ENCODE measurements at regions not wholly inside any gene's neighbourhood (a gene's known extent, or its start where the extent isn't known, plus 50 kb on each side); places are given as distances from the start of the nearest gene placed in this dataset.

DNA sequence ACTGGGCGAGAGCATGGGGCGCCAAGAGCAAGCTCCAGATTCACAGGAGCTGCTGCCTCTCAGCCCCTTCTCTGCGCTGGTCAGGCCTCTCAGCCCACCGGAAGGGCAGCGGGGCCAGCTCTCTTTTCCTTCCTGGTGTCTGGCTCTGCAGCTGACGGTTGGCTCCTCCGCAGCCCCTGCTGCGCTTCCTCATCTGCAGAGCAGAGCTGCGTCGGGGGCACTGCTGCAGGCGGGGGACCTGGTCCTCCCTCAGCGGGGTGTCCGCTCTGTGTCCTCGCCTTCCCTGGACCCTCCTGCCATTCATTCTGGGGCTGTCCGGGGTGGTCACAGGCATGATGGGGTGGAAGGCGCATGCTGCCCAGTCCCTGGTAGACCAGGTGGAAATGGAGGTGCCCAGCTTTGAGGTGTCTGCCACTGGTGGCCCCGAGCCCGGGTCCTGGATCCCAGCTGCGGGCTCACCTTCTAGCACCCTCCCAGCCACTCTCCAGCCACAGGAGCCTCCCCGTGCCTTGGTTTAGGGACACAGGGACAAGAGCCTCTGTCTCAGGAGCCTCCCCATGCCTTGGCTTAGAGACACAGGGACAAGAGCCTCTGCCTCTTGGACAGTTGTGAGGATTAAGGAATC lies 84.8 kb downstream of the IRF8 start:
- peaks cover 0 to 6% (median 0%) of the 10 kb centered on the region in 3 donors for H3K27me3 Mint-ChIP-seq (ENCODE audit: low read depth in 3 of 3)
- H3K9me3 Mint-ChIP-seq, result peaks cover 0 to 2% (median 0%) of the 10 kb centered on the region in 7 donors
- H3K9ac ChIP-seq (ENCODE audit: insufficient read depth, low read length, poor library complexity, severe bottlenecking), result peak overlapping the region; percentile 67
- peak; percentile 49 to 85 (median 62) for DNase-seq
- H3K4me3 Mint-ChIP-seq, result peak overlapping the region; percentile 64 to 86
- TF ChIP-seq CTCF (IDR thresholded peaks at IDR 0.05), result no peak
- peaks cover 36% of the 10 kb centered on the region for H3K79me2 ChIP-seq (ENCODE audit: insufficient read depth, low read length)
- no peaks in the 10 kb centered on the region for H3K27me3 ChIP-seq (ENCODE audit: control insufficient read depth in 2 of 2, insufficient read depth in 2 of 2, low read length in 2 of 2)
- H3K4me1 ChIP-seq (ENCODE audit: control insufficient read depth in 1 of 2, insufficient read depth in 2 of 2, low read length in 2 of 2), result peaks cover 88% of the 10 kb centered on the region in 2 donors
- peak overlapping the region; percentile 97 to 99 (median 98) for H3K27ac Mint-ChIP-seq
- no peaks in the 10 kb centered on the region for H3K9me3 ChIP-seq (replicated peaks in 1 of 2; ENCODE audit: control insufficient read depth in 1 of 2, insufficient read depth in 1 of 2, low read length in 2 of 2)
- H3K4me1 Mint-ChIP-seq, result peaks cover 87% of the 10 kb centered on the region
- peak overlapping the region; percentile 66 for H2AFZ ChIP-seq (ENCODE audit: insufficient read depth, low read depth, low read length, poor library complexity, severe bottlenecking)
- WGBS (ENCODE audit: insufficient coverage), result 3% methylated on average over 14 of the region's 20 CpGs
- H3K4me2 ChIP-seq (replicated peaks; ENCODE audit: extremely low read depth, low read length, poor library complexity, severe bottlenecking), result peak overlapping the region; percentile 65
- H4K20me1 ChIP-seq (ENCODE audit: insufficient read depth, low read length), result no peaks in the 10 kb centered on the region
- H3K27ac ChIP-seq (ENCODE audit: low read depth in 1 of 2, low read length in 2 of 2), result peak overlapping the region; percentile 94 to 97
- H3K36me3 ChIP-seq (replicated peaks in 1 of 2; ENCODE audit: control insufficient read depth in 1 of 2, insufficient read depth in 2 of 2, low read length in 2 of 2), result no peaks in the 10 kb centered on the region
- intact Hi-C loops (cut with micrococcal nuclease), result loop anchor here (2.0 to 10.0 kb wide), 5 partner anchors 34 to 81 kb away; no protein-coding TSS in a partner anchor
- H3K4me3 ChIP-seq (replicated peaks in 1 of 3; ENCODE audit: low read depth in 2 of 3, low read length in 3 of 3), result peak overlapping the region in 1 of 3 experiments; percentile 58
- no peaks in the 10 kb centered on the region for H3K36me3 Mint-ChIP-seq

- intact Hi-C loops (cut with micrococcal nuclease), result loop anchor here (5.0 to 10.0 kb wide), 4 partner anchors 33 to 80 kb away; no protein-coding TSS in a partner anchor
- H3K9ac ChIP-seq (ENCODE audit: insufficient read depth, low read length, poor library complexity, severe bottlenecking), result peak overlapping the region; percentile 67
- H3K4me3 ChIP-seq (replicated peaks in 1 of 3; ENCODE audit: low read depth in 2 of 3, low read length in 3 of 3), result peak overlapping the region in 1 of 3 experiments; percentile 58
- H3K4me1 Mint-ChIP-seq, result peaks cover 81% of the 10 kb centered on the region
- no peak for TF ChIP-seq CTCF (IDR thresholded peaks at IDR 0.05)
- peaks cover 82% of the 10 kb centered on the region in 2 donors for H3K4me1 ChIP-seq (ENCODE audit: control insufficient read depth in 1 of 2, insufficient read depth in 2 of 2, low read length in 2 of 2)
- H3K79me2 ChIP-seq (ENCODE audit: insufficient read depth, low read length), result peaks cover 36% of the 10 kb centered on the region
- H3K27me3 ChIP-seq (ENCODE audit: control insufficient read depth in 2 of 2, insufficient read depth in 2 of 2, low read length in 2 of 2), result no peaks in the 10 kb centered on the region
- H3K4me3 Mint-ChIP-seq, result peak overlapping the region; percentile 70 to 86
- H3K36me3 Mint-ChIP-seq, result no peaks in the 10 kb centered on the region
- no peaks in the 10 kb centered on the region for H3K9me3 ChIP-seq (replicated peaks in 1 of 2; ENCODE audit: control insufficient read depth in 1 of 2, insufficient read depth in 1 of 2, low read length in 2 of 2)
- H3K27ac ChIP-seq (ENCODE audit: low read depth in 1 of 2, low read length in 2 of 2), result peak overlapping the region; percentile 94 to 97
- H3K4me2 ChIP-seq (replicated peaks; ENCODE audit: extremely low read depth, low read length, poor library complexity, severe bottlenecking), result peak overlapping the region; percentile 65
- peaks cover 0 to 2% (median 0%) of the 10 kb centered on the region in 7 donors for H3K9me3 Mint-ChIP-seq
- no peaks in the 10 kb centered on the region for H3K36me3 ChIP-seq (replicated peaks in 1 of 2; ENCODE audit: control insufficient read depth in 1 of 2, insufficient read depth in 2 of 2, low read length in 2 of 2)
- 38% methylated on average over 11 of the region's 14 CpGs for WGBS (ENCODE audit: insufficient coverage)
- H3K27me3 Mint-ChIP-seq (ENCODE audit: low read depth in 3 of 3), result peaks cover 0 to 6% (median 3%) of the 10 kb centered on the region in 3 donors
- H3K27ac Mint-ChIP-seq, result peak overlapping the region; percentile 97 to 99 (median 98)
- DNase-seq, result peak in 2 of 3 donors; percentile 64 to 75
- H4K20me1 ChIP-seq (ENCODE audit: insufficient read depth, low read length), result no peaks in the 10 kb centered on the region
- H2AFZ ChIP-seq (ENCODE audit: insufficient read depth, low read depth, low read length, poor library complexity, severe bottlenecking), result no peak overlapping the region
Observed at GRCh38 chr16:85984231-85984880, 85.4 kb downstream of the IRF8 start.
